HL-60/S4 treated with phorbol 12-myristate 13-acetate at 8.2 ng/mL for 4 days and 3 days (cell line): ENCODE measurements at regions not wholly inside any gene's neighbourhood (a gene's known extent, or its start where the extent isn't known, plus 50 kb on each side); places are given as distances from the start of the nearest gene placed in this dataset.
"Not testable (repeated sequence)": the region's sequence is repeated elsewhere in the genome, so short reads cannot be mapped to it uniquely, and the experiment has no call there.

Experiments
- in situ Hi-C: fragments of 300-500 bp; cut with MboI; formaldehyde crosslinking; loops from 2 replicates; pipeline ENCODE4 v1.15.0; 2022; ENCODE audit warnings: low sequenced_read_pairs

GRCh38 chrX:1016926-1017325, 195.5 kb downstream of the CRLF2 start:
- in situ Hi-C loops: not testable (repeated sequence)

DNA sequence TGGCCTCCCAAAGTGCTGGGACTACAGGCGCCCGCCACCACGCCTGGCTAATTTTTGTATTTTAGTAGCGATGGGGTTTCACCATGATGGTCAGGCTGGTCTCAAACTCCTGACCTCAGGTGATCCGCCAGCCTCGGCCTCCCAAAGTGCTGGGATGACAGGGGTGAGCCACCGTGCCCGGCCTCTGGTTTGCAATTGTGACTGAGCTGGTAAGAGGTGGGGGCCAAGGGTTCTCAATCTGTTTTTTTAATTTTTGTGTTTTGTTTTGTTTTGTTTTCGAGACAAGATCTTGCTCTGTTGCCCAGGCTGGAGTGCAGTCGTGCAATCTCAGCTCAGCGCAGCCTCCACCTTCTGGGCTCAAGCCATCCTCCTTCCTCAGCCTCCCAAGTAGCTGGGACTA, 196.2 kb downstream of the CRLF2 start:
- in situ Hi-C loops: not testable (repeated sequence)

DNA sequence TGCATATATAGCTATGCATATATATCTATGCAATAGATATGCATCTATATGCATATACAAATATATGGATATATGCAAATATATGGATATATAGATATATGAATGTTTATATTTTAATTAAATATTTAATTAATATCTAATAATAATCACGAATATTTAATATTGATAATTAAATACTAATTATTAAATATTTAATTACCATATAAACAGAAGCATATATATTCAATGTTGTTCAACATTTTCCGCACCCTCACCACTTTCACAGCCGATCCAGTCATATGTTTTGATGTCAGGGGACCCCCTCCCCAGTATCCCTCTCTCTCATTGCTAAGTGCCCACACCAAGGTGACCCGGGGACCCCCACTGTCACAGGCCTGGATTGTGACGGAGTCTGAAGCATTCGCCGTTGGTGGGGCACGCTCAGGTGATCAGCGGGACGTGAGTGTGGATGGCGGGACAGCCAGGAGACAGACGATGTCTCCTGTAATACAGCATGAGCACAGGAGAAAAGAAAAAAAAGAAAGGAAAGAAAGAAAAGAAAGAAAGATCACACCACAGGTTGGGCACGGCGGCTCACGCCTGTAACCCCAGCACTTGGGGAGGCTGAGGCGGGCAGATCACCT, 199.7 kb downstream of the CRLF2 start:
- in situ Hi-C loops: no loop called here

DNA sequence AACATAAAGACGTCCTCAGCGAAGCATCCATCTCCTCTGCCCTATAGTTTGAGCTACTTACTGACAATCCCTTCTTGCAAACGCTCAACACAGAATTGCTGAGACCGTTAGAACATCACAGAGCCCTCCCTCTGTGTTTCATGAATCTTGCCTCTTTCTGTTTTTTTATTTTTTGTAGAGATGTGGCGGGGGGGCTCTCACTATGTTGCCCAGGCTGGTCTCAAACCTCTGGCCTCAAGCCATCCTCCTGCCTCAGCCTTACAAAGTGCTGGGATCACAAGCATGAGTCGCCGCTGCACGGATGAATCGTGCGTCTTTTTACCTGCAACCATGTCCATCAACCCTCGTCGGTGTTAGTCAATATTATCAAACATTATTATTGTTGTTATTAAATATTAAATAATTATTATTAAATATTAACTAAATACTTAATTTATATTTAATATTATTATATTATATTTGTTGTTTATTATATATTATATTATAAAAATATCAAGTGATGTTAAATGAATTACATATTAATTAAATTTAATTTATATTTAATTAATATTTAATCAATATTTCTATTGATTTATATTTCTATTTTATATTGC, 200.7 kb downstream of the CRLF2 start:
- in situ Hi-C loops: no loop called here

DNA sequence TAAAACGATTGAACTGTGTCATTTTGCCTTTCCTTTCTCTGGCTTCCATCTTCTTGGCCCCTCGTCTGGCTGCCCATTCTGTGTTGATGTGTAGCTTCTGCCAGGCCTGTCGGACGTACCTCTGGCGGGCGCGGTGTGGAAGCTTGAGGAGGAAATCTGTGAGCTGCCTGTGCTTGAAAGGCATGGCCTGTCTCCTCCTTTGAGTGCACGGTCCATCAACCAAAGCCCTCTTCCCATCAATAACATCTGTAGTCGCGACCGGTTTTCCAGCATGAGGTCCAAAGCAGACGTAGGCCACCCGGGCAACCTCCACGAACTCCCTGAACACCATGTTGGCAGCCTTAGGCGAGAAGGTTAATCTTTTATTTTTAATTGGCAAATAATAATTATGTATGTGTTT, 202.7 kb downstream of the CRLF2 start:
- in situ Hi-C loops: no loop called here

- in situ Hi-C loops: no loop called here
Observed at GRCh38 chrX:1006156-1006730, 206.2 kb downstream of the CRLF2 start.

DNA sequence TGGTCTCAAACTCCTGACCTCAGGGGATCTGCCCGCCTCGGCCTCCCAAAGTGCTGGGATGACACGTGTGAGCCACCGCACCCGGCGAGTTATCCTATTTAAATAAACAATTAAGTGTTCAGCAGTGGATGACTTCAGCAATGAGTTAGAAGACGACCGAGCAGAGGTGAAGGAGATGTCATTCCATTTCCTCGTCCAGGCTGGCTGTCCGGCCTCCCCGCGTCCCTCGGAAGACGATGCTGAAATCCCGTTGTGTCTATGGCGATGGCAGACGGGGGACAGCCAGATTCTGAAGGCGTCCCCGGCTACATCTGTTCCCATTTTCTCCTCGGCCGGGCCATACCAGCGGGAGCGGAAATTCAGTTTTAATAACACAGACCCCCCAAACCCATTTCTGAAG, 209.8 kb downstream of the CRLF2 start:
- in situ Hi-C loops: no loop called here

DNA sequence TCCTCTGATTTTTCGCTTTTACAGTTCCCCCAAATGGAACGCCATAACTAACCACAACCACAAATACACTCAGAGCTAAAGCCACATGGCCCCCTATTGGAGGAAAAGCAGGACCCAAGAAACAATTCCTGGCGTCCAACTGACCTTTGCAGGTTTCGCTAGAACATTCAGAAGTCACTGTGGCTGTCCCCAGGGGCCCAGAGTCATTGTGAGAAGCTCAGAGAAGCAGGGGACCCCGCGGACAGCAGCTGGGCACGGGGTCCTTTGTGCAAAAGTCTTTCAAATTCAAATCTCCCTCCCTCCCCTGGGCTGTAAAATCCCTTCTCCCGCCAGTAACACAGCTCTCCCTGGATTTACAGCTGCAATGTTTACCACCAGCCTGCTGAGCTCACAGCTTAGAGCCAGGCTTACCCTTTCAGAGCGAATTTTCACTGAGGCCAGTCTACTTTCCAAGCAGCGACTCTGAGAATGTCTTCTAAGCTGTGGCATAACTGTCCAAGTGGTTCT, 214.8 kb downstream of the CRLF2 start:
- in situ Hi-C loops: no loop called here

GRCh38 chrX:994780-995179, 217.7 kb downstream of the CRLF2 start:
- in situ Hi-C loops: no loop called here

DNA sequence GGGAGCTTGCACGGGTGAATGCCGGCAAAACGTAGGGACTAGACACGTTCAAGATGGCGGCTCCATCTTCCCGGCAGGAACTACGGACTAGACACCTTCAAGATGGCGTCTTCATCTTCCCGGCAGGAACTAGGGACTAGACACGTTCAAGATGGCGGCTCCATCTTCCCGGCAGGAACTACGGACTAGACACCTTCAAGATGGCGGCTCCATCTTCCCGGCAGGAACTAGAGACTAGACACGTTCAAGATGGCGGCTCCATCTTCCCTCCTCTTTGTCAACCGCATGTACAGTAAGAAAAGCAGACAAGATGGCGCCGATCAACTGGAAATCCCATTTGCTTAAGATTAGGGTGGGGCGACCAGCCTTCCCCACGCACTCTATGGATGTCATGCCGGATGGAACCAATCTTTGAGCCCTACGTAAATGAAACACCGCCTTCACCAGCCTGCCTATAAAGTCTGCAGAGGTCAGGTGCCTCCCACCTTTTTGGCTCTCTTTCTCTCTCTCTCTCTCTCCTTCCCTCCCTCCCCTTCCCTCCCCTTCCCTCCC, 222.4 kb downstream of the CRLF2 start:
- in situ Hi-C loops: no loop called here

GRCh38 chrX:988530-988929, 223.9 kb downstream of the CRLF2 start:
- in situ Hi-C loops: not testable (repeated sequence)

GRCh38 chrX:981791-982626, 230.4 kb downstream of the CRLF2 start:
- in situ Hi-C loops: no loop called here

DNA sequence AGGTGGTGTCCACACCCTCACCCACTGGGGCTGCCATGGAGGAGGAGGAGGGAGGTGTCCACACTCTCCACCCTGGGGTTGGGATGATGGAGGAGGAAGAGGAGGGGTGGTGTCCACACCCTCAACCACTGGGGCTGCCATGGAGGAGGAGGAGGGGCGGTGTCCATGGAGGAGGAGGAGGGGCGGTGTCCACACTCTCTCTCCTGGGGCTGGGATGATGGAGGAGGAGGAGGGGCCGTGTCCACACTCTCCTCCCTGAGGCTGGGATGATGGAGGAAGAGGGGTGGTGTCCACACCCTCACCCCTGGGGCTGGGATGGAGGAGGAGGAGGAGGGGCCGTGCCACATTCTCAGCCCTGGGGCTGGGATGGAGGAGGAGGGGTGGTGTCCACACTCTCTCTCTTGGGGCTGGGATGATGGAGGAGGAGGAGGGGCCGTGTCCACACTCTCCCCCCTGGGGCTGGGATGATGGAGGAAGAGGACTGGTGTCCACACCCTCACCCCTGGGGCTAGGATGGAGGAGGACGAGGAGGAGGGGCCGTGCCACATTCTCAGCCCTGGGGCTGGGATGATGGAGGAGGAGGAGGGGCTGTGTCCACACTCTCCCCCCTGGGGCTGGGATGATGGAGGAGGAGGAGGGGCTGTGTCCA, 231.7 kb downstream of the CRLF2 start:
- in situ Hi-C loops: no loop called here

- in situ Hi-C loops: not testable (repeated sequence)
Observed at GRCh38 chrX:979127-979526, 233.3 kb downstream of the CRLF2 start.

- in situ Hi-C loops: no loop called here
Observed at GRCh38 chrX:973010-973632, 239.3 kb downstream of the CRLF2 start.

DNA sequence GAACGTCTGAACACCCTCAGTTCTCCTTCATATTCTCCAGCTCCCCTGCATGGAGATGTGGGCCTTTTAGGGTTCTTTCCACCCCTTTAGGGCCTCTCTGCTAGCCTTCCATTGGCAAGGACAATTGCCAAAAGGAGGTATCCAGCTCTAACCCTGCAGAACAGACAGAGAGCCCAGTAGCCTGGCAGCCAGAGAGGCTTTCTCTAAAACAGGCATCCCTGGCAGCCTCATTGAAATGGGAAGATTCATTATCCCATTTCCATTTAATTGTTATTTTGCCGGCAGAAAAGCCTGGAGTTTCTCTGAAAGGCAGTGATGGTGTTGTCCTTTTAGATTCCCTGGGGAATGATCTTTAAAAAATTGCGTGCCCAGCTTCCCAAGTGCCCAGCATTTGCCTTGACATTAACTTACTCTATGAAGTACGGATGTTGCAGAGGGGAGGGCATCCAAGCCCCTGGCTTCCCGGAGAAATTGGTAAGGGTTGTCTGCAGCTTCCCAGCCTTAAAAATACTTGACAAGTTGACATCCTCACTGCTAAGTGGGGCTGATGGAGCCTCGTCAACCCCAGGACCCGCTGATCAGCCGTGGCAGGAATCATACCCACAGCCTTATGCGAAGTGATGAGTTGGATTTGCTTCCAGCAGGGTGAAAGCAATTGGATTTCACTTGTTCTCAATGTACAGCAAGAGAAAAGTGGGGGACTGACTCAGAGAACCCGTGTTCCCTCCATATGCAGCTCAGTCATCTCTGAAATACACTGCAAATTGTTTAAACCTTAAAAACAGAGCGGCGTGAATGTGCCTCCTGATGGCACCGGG, 244.1 kb downstream of the CRLF2 start:
- in situ Hi-C loops: no loop called here

- in situ Hi-C loops: no loop called here
Observed at GRCh38 chrX:966396-967070, 245.9 kb downstream of the CRLF2 start.

DNA sequence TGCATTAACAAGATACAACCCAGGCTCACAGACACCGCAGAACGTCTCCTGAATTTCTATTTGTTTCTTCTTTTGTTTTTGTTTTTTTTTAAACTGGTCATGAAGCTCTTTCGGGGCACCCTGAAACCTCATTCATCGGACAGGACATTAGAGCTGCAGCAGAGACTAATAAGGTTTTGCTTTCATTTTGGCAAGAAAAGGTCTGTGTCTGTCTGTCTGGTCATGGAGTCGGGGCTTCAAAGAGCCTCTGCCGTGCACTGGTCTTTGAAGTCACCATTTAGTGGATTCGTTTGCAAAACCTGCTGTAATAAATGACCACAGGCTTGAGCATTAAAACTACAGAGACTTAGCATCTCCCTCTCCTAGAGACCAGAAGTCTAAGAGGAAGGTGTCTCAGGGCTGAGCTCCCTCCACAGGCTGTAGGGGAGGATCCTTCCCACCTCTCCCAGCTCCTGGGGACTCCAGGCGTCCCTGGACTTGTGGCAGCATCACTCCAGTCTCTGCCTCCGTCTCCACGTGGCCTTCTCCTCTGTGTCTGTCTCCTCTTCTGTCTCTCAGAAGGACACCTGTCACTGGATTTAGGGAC, 247.5 kb downstream of the CRLF2 start:
- in situ Hi-C loops: no loop called here

GRCh38 chrX:960821-961220, 251.6 kb downstream of the CRLF2 start:
- in situ Hi-C loops: no loop called here
